BLaER1 treated with 17β-estradiol and CSF1 and Interleukin-3, amounts not matched to agents 10 nM and 100 nM (cell line): ENCODE measurements at regions not wholly inside any gene's neighbourhood (a gene's known extent, or its start where the extent isn't known, plus 50 kb on each side); places are given as distances from the start of the nearest gene placed in this dataset.

ENCODE experiments used
- H3K27ac ChIP-seq, 11 experiments: shearing (Covaris generic); formaldehyde crosslinking; 2 replicates each; pipeline ENCODE4 v1.8.1; 2022
- H3K27me3 ChIP-seq, 11 experiments: shearing (Covaris generic); formaldehyde crosslinking; 2 replicates each; pipeline ENCODE4 v1.8.1; 2022
- H3K36me3 ChIP-seq, 11 experiments: shearing (Covaris generic); formaldehyde crosslinking; 2 replicates each; pipeline ENCODE4 v1.8.1; 2022
- H3K4me1 ChIP-seq, 10 experiments: shearing (Covaris generic); formaldehyde crosslinking; 2 replicates each; pipeline ENCODE4 v1.8.1; 2022
- H3K4me2 ChIP-seq, 11 experiments: shearing (Covaris generic); formaldehyde crosslinking; 2 replicates each; pipeline ENCODE4 v1.8.1; 2022
- H3K4me3 ChIP-seq, 10 experiments: shearing (Covaris generic); formaldehyde crosslinking; 2 replicates each; pipeline ENCODE4 v1.8.1; 2022
- H3K9ac ChIP-seq, 11 experiments: shearing (Covaris generic); formaldehyde crosslinking; 2 replicates each; pipeline ENCODE4 v1.8.1; 2022
- H3K9me3 ChIP-seq, 11 experiments: shearing (Covaris generic); formaldehyde crosslinking; replicated peaks in 1 of 11; 2 replicates each; pipeline ENCODE4 v1.8.1; 2022
- H4K20me1 ChIP-seq, 11 experiments: shearing (Covaris generic); formaldehyde crosslinking; 2 replicates each; pipeline ENCODE4 v1.8.1; 2022
- Cebpa-rat ChIP-seq, 11 experiments: shearing (Covaris generic); IDR thresholded peaks; 2 replicates each; pipeline ENCODE4 v1.8.1; 2022

DNA sequence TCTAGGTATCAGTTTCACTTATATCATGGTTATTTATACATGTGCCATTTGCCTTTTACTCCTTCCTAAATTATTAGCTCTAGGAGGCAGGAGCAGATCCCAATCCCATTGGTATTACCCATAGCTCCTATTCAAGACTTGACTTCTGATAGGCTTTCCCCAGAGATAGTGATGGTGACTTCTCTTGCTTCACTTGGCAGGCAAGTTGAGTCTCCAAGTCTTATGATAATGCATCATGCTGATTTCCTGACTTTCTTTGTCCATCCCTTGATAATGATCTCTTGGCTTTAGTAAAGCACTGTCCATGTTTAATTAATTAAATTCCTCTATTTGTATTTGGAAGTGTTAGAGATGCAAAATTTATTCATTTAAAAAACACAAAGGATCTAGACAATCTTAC lies 253.5 kb upstream of the ADAMTS5 start:
- H3K9ac ChIP-seq, result no peak overlapping the region
- no peak overlapping the region for H3K4me2 ChIP-seq
- no peak overlapping the region for H3K27ac ChIP-seq
- no peaks in the 10 kb centered on the region for H3K9me3 ChIP-seq
- H3K36me3 ChIP-seq, result no peaks in the 10 kb centered on the region
- no peaks in the 10 kb centered on the region for H3K4me1 ChIP-seq
- no peak for TF ChIP-seq Cebpa-rat (IDR thresholded peaks at IDR 0.05)
- no peaks in the 10 kb centered on the region for H4K20me1 ChIP-seq
- H3K27me3 ChIP-seq, result no peaks in the 10 kb centered on the region
- H3K4me3 ChIP-seq, result no peak overlapping the region

GRCh38 chr21:27219068-27219467 lies 252.2 kb upstream of the ADAMTS5 start:
- Histone ChIP-seq H4K20me1 (no peaks in the 10 kb centered on the region), H3K9ac (no peak overlapping the region), H3K27ac (no peak overlapping the region), H3K4me3 (no peak overlapping the region), H3K4me2 (no peak overlapping the region), H3K4me1 (no peaks in the 10 kb centered on the region), H3K27me3 (no peaks in the 10 kb centered on the region), H3K9me3 (no peaks in the 10 kb centered on the region), H3K36me3 (no peaks in the 10 kb centered on the region)
- no peak for TF ChIP-seq Cebpa-rat (IDR thresholded peaks at IDR 0.05)

GRCh38 chr21:27213303-27213702 lies 246.4 kb upstream of the ADAMTS5 start:
- peaks cover 0 to 2% (median 0%) of the 10 kb centered on the region in 11 experiments; a peak in 1 of 22 replicates for H3K9me3 ChIP-seq
- H3K27me3 ChIP-seq, result no peaks in the 10 kb centered on the region
- no peak overlapping the region for H3K4me3 ChIP-seq
- no peaks in the 10 kb centered on the region for H3K4me1 ChIP-seq
- H3K36me3 ChIP-seq, result no peaks in the 10 kb centered on the region
- no peaks in the 10 kb centered on the region for H4K20me1 ChIP-seq
- no peak overlapping the region for H3K4me2 ChIP-seq
- no peak overlapping the region for H3K9ac ChIP-seq
- H3K27ac ChIP-seq, result no peak overlapping the region
- no peak for TF ChIP-seq Cebpa-rat (IDR thresholded peaks at IDR 0.05)

DNA sequence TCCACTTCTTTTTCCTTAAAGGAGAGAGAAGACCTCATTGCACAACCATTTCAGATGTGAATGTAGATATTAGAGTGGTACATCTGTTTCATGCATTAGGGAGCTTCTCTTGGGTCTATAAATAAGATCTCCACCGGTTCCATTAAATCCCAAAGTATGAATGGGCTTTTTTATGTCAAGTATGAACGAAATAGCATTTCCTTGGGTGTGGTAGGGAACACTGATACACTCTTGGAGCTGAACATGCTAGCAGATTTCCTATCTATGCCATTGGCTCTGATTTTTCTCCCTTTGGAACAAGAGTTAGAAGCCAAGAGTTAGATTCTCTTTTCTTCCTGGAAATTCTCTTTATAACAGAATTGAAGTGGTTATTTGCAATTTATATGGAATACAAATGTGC lies 245.6 kb upstream of the ADAMTS5 start:
- H3K4me1 ChIP-seq, result no peaks in the 10 kb centered on the region
- H4K20me1 ChIP-seq, result no peaks in the 10 kb centered on the region
- no peak overlapping the region for H3K4me3 ChIP-seq
- no peaks in the 10 kb centered on the region for H3K36me3 ChIP-seq
- no peaks in the 10 kb centered on the region for H3K27me3 ChIP-seq
- H3K27ac ChIP-seq, result no peak overlapping the region
- no peak overlapping the region for H3K9ac ChIP-seq
- TF ChIP-seq Cebpa-rat (IDR thresholded peaks at IDR 0.05), result no peak
- H3K9me3 ChIP-seq, result peaks cover 0 to 5% (median 0%) of the 10 kb centered on the region in 11 experiments; a peak in 1 of 22 replicates
- H3K4me2 ChIP-seq, result no peak overlapping the region

DNA sequence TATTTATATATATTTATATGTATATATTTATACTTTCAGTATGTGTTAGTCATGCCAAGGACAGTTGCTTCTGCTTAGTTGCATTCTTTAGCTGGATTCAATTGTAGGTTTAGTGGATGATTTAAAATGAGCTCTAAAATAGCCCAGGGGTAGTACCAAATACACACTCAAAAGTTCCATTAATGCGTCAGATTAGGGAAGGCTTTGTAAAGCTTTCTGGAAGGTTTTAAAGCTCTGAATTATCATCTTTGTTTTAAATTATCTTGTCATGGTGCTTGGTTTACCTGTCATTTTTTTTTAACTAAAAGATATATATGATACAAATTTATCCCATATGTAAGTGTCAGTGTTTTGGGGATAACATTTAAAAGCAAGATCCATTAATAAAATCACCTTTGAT lies 242.7 kb upstream of the ADAMTS5 start:
- no peak for TF ChIP-seq Cebpa-rat (IDR thresholded peaks at IDR 0.05)
- H3K27ac ChIP-seq, result no peak overlapping the region

GRCh38 chr21:27206368-27206982 lies 239.6 kb upstream of the ADAMTS5 start:
- Histone ChIP-seq H3K4me2 (no peak overlapping the region), H3K27me3 (no peaks in the 10 kb centered on the region), H3K9me3 (peaks cover 0 to 5% (median 0%) of the 10 kb centered on the region in 11 experiments; a peak in 1 of 22 replicates), H4K20me1 (no peaks in the 10 kb centered on the region), H3K36me3 (no peaks in the 10 kb centered on the region), H3K9ac (no peak overlapping the region), H3K4me3 (no peak overlapping the region), H3K4me1 (no peaks in the 10 kb centered on the region), H3K27ac (no peak overlapping the region)
- TF ChIP-seq Cebpa-rat (IDR thresholded peaks at IDR 0.05), result no peak

More for the DNA sequence above, 242.7 kb upstream of the ADAMTS5 start:
- no peaks in the 10 kb centered on the region for H3K36me3 ChIP-seq
- no peak overlapping the region for H3K4me3 ChIP-seq
- no peaks in the 10 kb centered on the region for H3K27me3 ChIP-seq
- no peak overlapping the region for H3K9ac ChIP-seq
- peaks cover 0 to 5% (median 0%) of the 10 kb centered on the region in 11 experiments; a peak in 1 of 22 replicates for H3K9me3 ChIP-seq
- no peaks in the 10 kb centered on the region for H3K4me1 ChIP-seq
- no peaks in the 10 kb centered on the region for H4K20me1 ChIP-seq
- H3K4me2 ChIP-seq, result no peak overlapping the region

DNA sequence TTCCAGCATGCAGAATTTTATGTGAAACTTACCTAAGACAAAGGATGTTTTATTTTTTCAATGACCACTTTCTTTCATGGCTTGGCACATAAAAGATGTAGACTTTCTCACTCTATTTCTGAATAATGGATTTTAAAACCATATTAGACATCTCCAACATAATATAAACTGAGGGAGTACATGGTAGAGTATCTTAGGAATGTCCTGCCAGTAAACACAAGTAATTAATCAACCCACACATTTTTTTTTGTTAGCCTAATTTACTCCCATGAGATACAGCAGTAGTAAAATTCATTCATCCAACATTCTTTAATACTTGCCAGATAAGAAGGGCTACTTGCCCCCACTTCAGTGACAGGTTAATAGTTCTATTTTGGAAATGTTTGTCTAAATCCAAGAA lies 235.4 kb upstream of the ADAMTS5 start:
- no peaks in the 10 kb centered on the region for H3K4me1 ChIP-seq
- H4K20me1 ChIP-seq, result no peaks in the 10 kb centered on the region
- H3K27ac ChIP-seq, result no peak overlapping the region
- no peak overlapping the region for H3K4me3 ChIP-seq
- H3K9ac ChIP-seq, result no peak overlapping the region
- no peaks in the 10 kb centered on the region for H3K36me3 ChIP-seq
- TF ChIP-seq Cebpa-rat (IDR thresholded peaks at IDR 0.05), result no peak
- no peak overlapping the region for H3K4me2 ChIP-seq
- H3K9me3 ChIP-seq, result no peaks in the 10 kb centered on the region
- H3K27me3 ChIP-seq, result no peaks in the 10 kb centered on the region

DNA sequence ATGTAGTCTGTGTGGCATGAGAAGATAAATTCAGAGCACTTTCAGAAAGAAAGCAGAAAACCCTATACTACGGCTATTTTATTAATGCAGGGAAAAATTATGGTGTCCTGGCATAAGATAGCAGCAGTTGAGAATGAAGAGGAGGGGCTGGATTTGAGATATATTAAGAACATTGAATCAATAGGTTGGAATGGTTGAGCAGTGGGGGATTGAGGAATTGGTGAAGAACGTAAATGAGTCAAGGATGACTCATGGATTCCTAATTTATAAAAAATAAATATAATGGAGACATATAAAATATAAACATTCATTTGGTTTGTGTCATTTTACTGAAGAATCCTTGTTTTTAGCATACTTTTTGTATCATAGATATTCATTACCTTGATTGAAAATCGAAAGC lies 234.3 kb upstream of the ADAMTS5 start:
- Histone ChIP-seq H3K36me3 (no peaks in the 10 kb centered on the region), H3K4me3 (no peak overlapping the region), H3K9me3 (no peaks in the 10 kb centered on the region), H3K9ac (no peak overlapping the region), H3K4me1 (no peaks in the 10 kb centered on the region), H3K27ac (no peak overlapping the region), H3K27me3 (no peaks in the 10 kb centered on the region), H3K4me2 (no peak overlapping the region), H4K20me1 (no peaks in the 10 kb centered on the region)
- no peak for TF ChIP-seq Cebpa-rat (IDR thresholded peaks at IDR 0.05)

DNA sequence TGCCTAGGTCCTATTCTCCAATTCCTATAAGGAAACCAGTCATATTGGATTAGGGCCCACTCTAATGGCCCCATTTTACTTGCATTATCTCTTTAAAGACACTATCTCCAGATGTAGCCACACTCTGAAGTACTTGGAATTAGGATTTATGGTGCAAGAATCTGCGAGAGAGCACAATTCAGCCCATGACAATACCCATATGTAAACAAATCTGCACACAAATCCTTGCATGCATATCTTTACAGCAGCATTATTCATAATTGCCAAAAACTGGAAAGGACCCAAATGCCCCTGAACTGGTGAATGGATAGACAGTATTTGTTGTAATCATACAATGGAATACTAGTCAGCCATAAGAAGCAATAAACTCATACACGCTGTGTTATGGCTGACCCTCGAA lies 229.8 kb upstream of the ADAMTS5 start:
- Histone ChIP-seq H3K4me2 (no peak overlapping the region), H3K9me3 (no peaks in the 10 kb centered on the region), H3K36me3 (no peaks in the 10 kb centered on the region), H3K4me1 (no peaks in the 10 kb centered on the region), H3K4me3 (no peak overlapping the region), H3K27ac (no peak overlapping the region), H3K27me3 (no peaks in the 10 kb centered on the region), H3K9ac (no peak overlapping the region), H4K20me1 (no peaks in the 10 kb centered on the region)
- no peak for TF ChIP-seq Cebpa-rat (IDR thresholded peaks at IDR 0.05)

GRCh38 chr21:27192281-27192949 lies 225.5 kb upstream of the ADAMTS5 start:
- no peaks in the 10 kb centered on the region for H3K4me1 ChIP-seq
- no peak overlapping the region for H3K4me3 ChIP-seq
- no peaks in the 10 kb centered on the region for H4K20me1 ChIP-seq
- no peaks in the 10 kb centered on the region for H3K9me3 ChIP-seq
- no peak for TF ChIP-seq Cebpa-rat (IDR thresholded peaks at IDR 0.05)
- H3K27ac ChIP-seq, result no peak overlapping the region
- no peak overlapping the region for H3K4me2 ChIP-seq
- H3K36me3 ChIP-seq, result no peaks in the 10 kb centered on the region
- no peaks in the 10 kb centered on the region for H3K27me3 ChIP-seq
- H3K9ac ChIP-seq, result no peak overlapping the region
